A673 (cell line): ENCODE measurements at regions not wholly inside any gene's neighbourhood (a gene's known extent, or its start where the extent isn't known, plus 50 kb on each side); places are given as distances from the start of the nearest gene placed in this dataset.
"Not testable (repeated sequence)": the region's sequence is repeated elsewhere in the genome, so short reads cannot be mapped to it uniquely, and the experiment has no call there.

Experiments used
- BruUV-seq: library from RNA; stranded (reverse); fragments of 400-500 nt; replicated peaks from 2 replicates; lab custom pipeline; 2021; lab: Mats Ljungman, UMichigan
- CTCF ChIA-PET: fragments of 300-600 bp; sonication (Branson Sonifier 250); formaldehyde crosslinking; loops from one replicate; lab custom pipeline; 2022; ENCODE audit warnings: antibody characterized with exemption; lab: Charles Lee
- POLR2A ChIA-PET: fragments of 300-600 bp; sonication (Branson Sonifier 250); formaldehyde crosslinking; loops from one replicate; lab custom pipeline; 2022; ENCODE audit warnings: antibody characterized with exemption; ENCODE audit not compliant: low non-redundant PET; lab: Charles Lee
- DNase-seq: peaks from one replicate; pipeline ENCODE4 v3.0.0-alpha.2; 2015; ENCODE audit warnings: low spot score
- H3K27ac ChIP-seq: fragments of 200-600 bp; sonication (generic); 2 replicates; pipeline ENCODE4 v1.5.1; 2016; ENCODE audit warnings: mixed run types, low read depth, mild to moderate bottlenecking, mixed read lengths, antibody characterized with exemption, low read length; ENCODE audit not compliant: poor library complexity, severe bottlenecking
- H3K27me3 ChIP-seq: fragments of 200-600 bp; sonication (generic); replicated peaks from 2 replicates; pipeline ENCODE4 v1.6.1; 2017; ENCODE audit warnings: mixed run types, low read depth, mild to moderate bottlenecking, mixed read lengths, antibody characterized with exemption, low read length; ENCODE audit not compliant: insufficient read depth, poor library complexity
- H3K36me3 ChIP-seq: fragments of 200-600 bp; sonication (generic); 2 replicates; pipeline ENCODE4 v1.6.1; 2016; ENCODE audit warnings: mixed run types, mild to moderate bottlenecking, mixed read lengths, antibody characterized with exemption, low read length; ENCODE audit not compliant: insufficient read depth, poor library complexity, severe bottlenecking
- H3K4me1 ChIP-seq: fragments of 200-600 bp; sonication (generic); 2 replicates; pipeline ENCODE4 v1.6.1; 2017; ENCODE audit warnings: mixed run types, mild to moderate bottlenecking, mixed read lengths, antibody characterized with exemption, low read length; ENCODE audit not compliant: insufficient read depth, poor library complexity, severe bottlenecking
- H3K4me3 ChIP-seq: fragments of 200-600 bp; sonication (generic); 2 replicates; pipeline ENCODE4 v1.5.1; 2016; ENCODE audit warnings: low read depth, mixed run types, mild to moderate bottlenecking, mixed read lengths, low read length; ENCODE audit not compliant: poor library complexity, severe bottlenecking
- H3K9me3 ChIP-seq: fragments of 200-600 bp; sonication (generic); 2 replicates; pipeline ENCODE4 v1.6.1; 2016; ENCODE audit warnings: mixed run types, low read depth, mild to moderate bottlenecking, mixed read lengths, antibody characterized with exemption, low read length; ENCODE audit not compliant: poor library complexity, severe bottlenecking
- CTCF ChIP-seq: fragments of 300-800, 200-600 bp; sonication (generic); conservative IDR thresholded peaks from 2 replicates; pipeline ENCODE4 v1.5.1; 2017; ENCODE audit warnings: low read depth, mild to moderate bottlenecking, antibody characterized with exemption, low read length, moderate library complexity, mixed read lengths
- EZH2 ChIP-seq: fragments of 200-600 bp; sonication (generic); IDR thresholded peaks from 2 replicates; pipeline ENCODE4 v1.6.1; 2017; ENCODE audit warnings: borderline replicate concordance, low read depth, mild to moderate bottlenecking, mixed read lengths, antibody characterized with exemption, low read length; ENCODE audit not compliant: poor library complexity, severe bottlenecking
- intact Hi-C: fragments of 100-400 bp; cut with micrococcal nuclease; formaldehyde crosslinking; loops from one replicate; pipeline ENCODE4 v1.10.0; 2022; ENCODE audit not compliant: unreplicated experiment

GRCh38 chr4:77349796-77350195 lies 192.8 kb downstream of the CCNG2 start:
- H3K36me3 ChIP-seq = no peaks in the 10 kb centered on the region
- ChIA-PET POLR2A (no interaction called here), CTCF (interaction anchor here (0.8 kb wide), 1 partner anchor 9 kb away, joined by 7 read pairs; no protein-coding TSS in a partner anchor)
- H3K4me1 ChIP-seq = no peaks in the 10 kb centered on the region
- BruUV-seq = no TSS peak
- no peak overlapping the region for H3K27ac ChIP-seq
- H3K4me3 ChIP-seq = no peak overlapping the region
- no peaks in the 10 kb centered on the region for H3K9me3 ChIP-seq
- no peaks in the 10 kb centered on the region for H3K27me3 ChIP-seq
- intact Hi-C loops = no loop called here
- no peak for TF ChIP-seq CTCF
- TF ChIP-seq EZH2 = no peak
- DNase-seq = no peak

- intact Hi-C loops = no loop called here
These were observed 195.2 kb downstream of the CCNG2 start for GRCh38 chr4:77352192-77352591.

GRCh38 chr4:77353724-77354315 lies 196.8 kb downstream of the CCNG2 start:
- H3K9me3 ChIP-seq, POLR2A ChIA-PET, H3K4me1 ChIP-seq, H3K27me3 ChIP-seq, H3K27ac ChIP-seq, DNase-seq, H3K4me3 ChIP-seq, BruUV-seq, H3K36me3 ChIP-seq, CTCF ChIA-PET, intact Hi-C loops: not testable (repeated sequence)
- TF ChIP-seq CTCF = 0 out of 2 replicates have a peak, but pooled peaks have one; percentile 10

More at GRCh38 chr4:77352192-77352591, 195.2 kb downstream of the CCNG2 start:
- ChIA-PET CTCF (no interaction called here), POLR2A (no interaction called here)
- no peaks in the 10 kb centered on the region for H3K36me3 ChIP-seq
- DNase-seq = no peak
- no peak overlapping the region for H3K27ac ChIP-seq
- no peaks in the 10 kb centered on the region for H3K9me3 ChIP-seq
- H3K27me3 ChIP-seq = no peaks in the 10 kb centered on the region
- H3K4me1 ChIP-seq = no peaks in the 10 kb centered on the region
- H3K4me3 ChIP-seq = no peak overlapping the region
- no peak for TF ChIP-seq CTCF
- TF ChIP-seq EZH2 = no peak
- BruUV-seq = no TSS peak
